ENCODE measurements at regions not wholly inside any gene's neighbourhood (a gene's known extent, or its start where the extent isn't known, plus 50 kb on each side); places are given as distances from the start of the nearest gene placed in this dataset.

- FAIRE-seq (no peak), DNase-seq (ENCODE audit: insufficient read length, low spot score) (no peak)
- TF ChIP-seq, protein P1, sequence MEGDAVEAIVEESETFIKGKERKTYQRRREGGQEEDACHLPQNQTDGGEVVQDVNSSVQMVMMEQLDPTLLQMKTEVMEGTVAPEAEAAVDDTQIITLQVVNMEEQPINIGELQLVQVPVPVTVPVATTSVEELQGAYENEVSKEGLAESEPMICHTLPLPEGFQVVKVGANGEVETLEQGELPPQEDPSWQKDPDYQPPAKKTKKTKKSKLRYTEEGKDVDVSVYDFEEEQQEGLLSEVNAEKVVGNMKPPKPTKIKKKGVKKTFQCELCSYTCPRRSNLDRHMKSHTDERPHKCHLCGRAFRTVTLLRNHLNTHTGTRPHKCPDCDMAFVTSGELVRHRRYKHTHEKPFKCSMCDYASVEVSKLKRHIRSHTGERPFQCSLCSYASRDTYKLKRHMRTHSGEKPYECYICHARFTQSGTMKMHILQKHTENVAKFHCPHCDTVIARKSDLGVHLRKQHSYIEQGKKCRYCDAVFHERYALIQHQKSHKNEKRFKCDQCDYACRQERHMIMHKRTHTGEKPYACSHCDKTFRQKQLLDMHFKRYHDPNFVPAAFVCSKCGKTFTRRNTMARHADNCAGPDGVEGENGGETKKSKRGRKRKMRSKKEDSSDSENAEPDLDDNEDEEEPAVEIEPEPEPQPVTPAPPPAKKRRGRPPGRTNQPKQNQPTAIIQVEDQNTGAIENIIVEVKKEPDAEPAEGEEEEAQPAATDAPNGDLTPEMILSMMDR (IDR thresholded peaks at IDR 0.05; ENCODE audit: insufficient read depth, missing control alignments), result no peak
Observed at GRCh38 chr11:45428541-45429230, 142.5 kb upstream of the SYT13 start.

GRCh38 chr11:45428116-45428515, 142.0 kb upstream of the SYT13 start:
- DNase-seq (ENCODE audit: insufficient read length, low spot score) (no peak), FAIRE-seq (no peak)
- TF ChIP-seq, protein P1 (IDR thresholded peaks at IDR 0.05; ENCODE audit: insufficient read depth, missing control alignments), result no peak

GRCh38 chr11:45424411-45425180, 138.5 kb upstream of the SYT13 start:
- no peak for FAIRE-seq
- TF ChIP-seq, protein P1 (IDR thresholded peaks at IDR 0.05; ENCODE audit: insufficient read depth, missing control alignments), result no peak
- DNase-seq (ENCODE audit: insufficient read length, low spot score), result no peak

DNA sequence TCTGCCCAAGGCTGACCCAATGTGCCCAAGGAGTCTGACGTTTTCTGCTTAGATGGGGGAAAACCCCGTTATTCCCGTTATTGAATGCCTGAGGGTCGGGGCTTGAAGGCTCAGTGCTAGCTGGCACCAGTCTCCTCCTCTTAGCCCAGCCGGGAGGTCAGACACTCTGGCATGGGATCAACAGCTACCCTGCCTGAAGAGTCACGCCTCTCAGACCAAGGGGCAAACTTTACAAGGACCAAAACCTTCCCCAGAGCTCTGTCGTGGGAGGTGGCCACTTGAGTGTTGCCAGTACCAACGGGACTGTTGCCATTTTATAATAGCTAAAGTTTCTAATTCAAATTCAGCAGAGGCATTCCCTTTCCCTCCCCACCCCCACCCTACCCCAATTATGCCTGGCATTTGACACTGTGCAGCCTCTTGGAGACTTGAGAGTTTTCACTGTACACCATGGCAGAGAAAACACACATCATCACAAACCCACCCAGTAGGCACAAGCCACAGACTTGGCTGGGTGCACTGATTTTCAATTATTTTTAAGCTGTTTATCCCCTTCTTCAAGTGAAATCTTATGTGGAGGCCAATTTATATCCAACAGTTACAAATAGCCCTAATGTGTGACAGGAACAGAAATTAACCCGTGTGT, 137.5 kb upstream of the SYT13 start:
- TF ChIP-seq, protein P1 (IDR thresholded peaks at IDR 0.05; ENCODE audit: insufficient read depth, missing control alignments), result no peak
- FAIRE-seq (no peak), DNase-seq (ENCODE audit: insufficient read length, low spot score) (no peak)

GRCh38 chr11:45423036-45423435, 136.9 kb upstream of the SYT13 start:
- DNase-seq (ENCODE audit: insufficient read length, low spot score), result no peak
- TF ChIP-seq, protein P1 (IDR thresholded peaks at IDR 0.05; ENCODE audit: insufficient read depth, missing control alignments), result no peak
- no peak for FAIRE-seq

DNA sequence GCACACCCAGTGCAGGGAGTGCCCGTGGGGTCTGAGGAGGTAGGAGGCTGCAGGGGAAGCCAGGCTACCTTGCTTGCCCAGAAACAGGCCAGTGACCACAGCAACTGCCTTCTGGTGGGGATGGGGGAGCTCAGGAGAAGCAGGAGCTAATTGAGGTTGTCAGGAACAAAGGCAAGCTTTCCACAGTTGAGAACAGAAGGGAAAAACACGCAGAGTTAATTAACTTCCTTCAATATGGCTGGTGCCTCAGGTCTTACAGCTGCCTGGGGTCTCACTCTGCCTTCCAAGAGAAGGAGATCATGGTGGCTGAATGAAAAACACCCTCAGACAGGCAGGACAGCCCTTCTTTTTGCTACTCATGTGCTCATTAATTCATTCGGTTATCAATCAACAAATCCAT, 127.9 kb upstream of the SYT13 start:
- DNase-seq (ENCODE audit: insufficient read length, low spot score) (no peak), FAIRE-seq (no peak)
- TF ChIP-seq, protein P1 (IDR thresholded peaks at IDR 0.05; ENCODE audit: insufficient read depth, missing control alignments), result no peak
